ENCODE measurements at regions not wholly inside any gene's neighbourhood (a gene's known extent, or its start where the extent isn't known, plus 50 kb on each side); places are given as distances from the start of the nearest gene placed in this dataset.

GRCh38 chr4:130699004-130699403 is 1603.1 kb downstream of the C4orf33 start:
- Histone ChIP-seq H3K27ac (ENCODE audit: low read depth, low read length, severe bottlenecking) (no peak overlapping the region), H3K36me3 (ENCODE audit: control insufficient read depth, insufficient read depth, low read length) (no peaks in the 10 kb centered on the region), H3K9me3 (ENCODE audit: control insufficient read depth, low read length) (no peaks in the 10 kb centered on the region), H3K4me3 (ENCODE audit: extremely low read depth, insufficient read depth, low read length, poor library complexity, severe bottlenecking) (no peak overlapping the region), H3K4me1 (ENCODE audit: control insufficient read depth, insufficient read depth, low read length, poor library complexity, severe bottlenecking) (no peaks in the 10 kb centered on the region)
- WGBS, 2 experiments (ENCODE audit: insufficient coverage in 2 of 2): no CpG with 5 or more reads among the region's 5 CpGs

- Histone ChIP-seq H3K9me3 (ENCODE audit: control insufficient read depth, low read length) (no peaks in the 10 kb centered on the region), H3K27ac (ENCODE audit: low read depth, low read length, severe bottlenecking) (no peak overlapping the region), H3K4me3 (ENCODE audit: extremely low read depth, insufficient read depth, low read length, poor library complexity, severe bottlenecking) (no peak overlapping the region), H3K36me3 (ENCODE audit: control insufficient read depth, insufficient read depth, low read length) (no peaks in the 10 kb centered on the region), H3K4me1 (ENCODE audit: control insufficient read depth, insufficient read depth, low read length, poor library complexity, severe bottlenecking) (no peaks in the 10 kb centered on the region)
- WGBS, 2 experiments (ENCODE audit: insufficient coverage in 2 of 2): 90 to 100% methylated on average over 3 to 7 of the region's 8 CpGs
These were observed 1607.4 kb downstream of the C4orf33 start for GRCh38 chr4:130703211-130703935.

- Histone ChIP-seq H3K9me3 (ENCODE audit: control insufficient read depth, low read length) (no peaks in the 10 kb centered on the region), H3K27ac (ENCODE audit: low read depth, low read length, severe bottlenecking) (no peak overlapping the region), H3K36me3 (ENCODE audit: control insufficient read depth, insufficient read depth, low read length) (no peaks in the 10 kb centered on the region), H3K4me1 (ENCODE audit: control insufficient read depth, insufficient read depth, low read length, poor library complexity, severe bottlenecking) (no peaks in the 10 kb centered on the region), H3K4me3 (ENCODE audit: extremely low read depth, insufficient read depth, low read length, poor library complexity, severe bottlenecking) (no peak overlapping the region)
These were observed 1609.1 kb downstream of the C4orf33 start for GRCh38 chr4:130705023-130705422.

GRCh38 chr4:130712038-130712437 is 1616.1 kb downstream of the C4orf33 start:
- no CpG with 5 or more reads among the region's 1 CpG for WGBS, 2 experiments (ENCODE audit: insufficient coverage in 2 of 2)
- Histone ChIP-seq H3K36me3 (ENCODE audit: control insufficient read depth, insufficient read depth, low read length) (no peaks in the 10 kb centered on the region), H3K9me3 (ENCODE audit: control insufficient read depth, low read length) (no peaks in the 10 kb centered on the region), H3K4me1 (ENCODE audit: control insufficient read depth, insufficient read depth, low read length, poor library complexity, severe bottlenecking) (no peaks in the 10 kb centered on the region), H3K4me3 (ENCODE audit: extremely low read depth, insufficient read depth, low read length, poor library complexity, severe bottlenecking) (no peak overlapping the region), H3K27ac (ENCODE audit: low read depth, low read length, severe bottlenecking) (no peak overlapping the region)

- WGBS, 2 experiments (ENCODE audit: insufficient coverage in 2 of 2): 80 to 100% methylated on average over 1 of the region's 1 CpG
- no peaks in the 10 kb centered on the region for H3K9me3 ChIP-seq (ENCODE audit: control insufficient read depth, low read length)
- no peak overlapping the region for H3K27ac ChIP-seq (ENCODE audit: low read depth, low read length, severe bottlenecking)
- H3K4me1 ChIP-seq (ENCODE audit: control insufficient read depth, insufficient read depth, low read length, poor library complexity, severe bottlenecking): no peaks in the 10 kb centered on the region
- no peak overlapping the region for H3K4me3 ChIP-seq (ENCODE audit: extremely low read depth, insufficient read depth, low read length, poor library complexity, severe bottlenecking)
- H3K36me3 ChIP-seq (ENCODE audit: control insufficient read depth, insufficient read depth, low read length): no peaks in the 10 kb centered on the region
These were observed 1618.1 kb downstream of the C4orf33 start for GRCh38 chr4:130714006-130714405.

GRCh38 chr4:130722361-130722760 is 1626.4 kb downstream of the C4orf33 start:
- no peaks in the 10 kb centered on the region for H3K9me3 ChIP-seq (ENCODE audit: control insufficient read depth, low read length)
- no peak overlapping the region for H3K27ac ChIP-seq (ENCODE audit: low read depth, low read length, severe bottlenecking)
- no peaks in the 10 kb centered on the region for H3K4me1 ChIP-seq (ENCODE audit: control insufficient read depth, insufficient read depth, low read length, poor library complexity, severe bottlenecking)
- H3K36me3 ChIP-seq (ENCODE audit: control insufficient read depth, insufficient read depth, low read length): no peaks in the 10 kb centered on the region
- H3K4me3 ChIP-seq (ENCODE audit: extremely low read depth, insufficient read depth, low read length, poor library complexity, severe bottlenecking): no peak overlapping the region

GRCh38 chr4:130736436-130737185 is 1640.7 kb downstream of the C4orf33 start:
- H3K4me3 ChIP-seq (ENCODE audit: extremely low read depth, insufficient read depth, low read length, poor library complexity, severe bottlenecking): no peak overlapping the region
- peaks cover 9% of the 10 kb centered on the region for H3K9me3 ChIP-seq (ENCODE audit: control insufficient read depth, low read length)
- H3K4me1 ChIP-seq (ENCODE audit: control insufficient read depth, insufficient read depth, low read length, poor library complexity, severe bottlenecking): no peaks in the 10 kb centered on the region
- no peak overlapping the region for H3K27ac ChIP-seq (ENCODE audit: low read depth, low read length, severe bottlenecking)
- WGBS, 2 experiments (ENCODE audit: insufficient coverage in 2 of 2): 85 to 88% methylated on average over 6 to 7 of the region's 7 CpGs
- no peaks in the 10 kb centered on the region for H3K36me3 ChIP-seq (ENCODE audit: control insufficient read depth, insufficient read depth, low read length)

GRCh38 chr4:130738233-130738632 is 1642.3 kb downstream of the C4orf33 start:
- Histone ChIP-seq H3K9me3 (ENCODE audit: control insufficient read depth, low read length) (peaks cover 9% of the 10 kb centered on the region), H3K4me1 (ENCODE audit: control insufficient read depth, insufficient read depth, low read length, poor library complexity, severe bottlenecking) (no peaks in the 10 kb centered on the region)
- WGBS, 2 experiments (ENCODE audit: insufficient coverage in 2 of 2): 88 to 100% methylated on average over 1 to 3 of the region's 3 CpGs

GRCh38 chr4:130747842-130748241 is 1651.9 kb downstream of the C4orf33 start:
- Histone ChIP-seq H3K36me3 (ENCODE audit: control insufficient read depth, insufficient read depth, low read length) (no peaks in the 10 kb centered on the region), H3K4me3 (ENCODE audit: extremely low read depth, insufficient read depth, low read length, poor library complexity, severe bottlenecking) (no peak overlapping the region), H3K9me3 (ENCODE audit: control insufficient read depth, low read length) (no peaks in the 10 kb centered on the region), H3K27ac (ENCODE audit: low read depth, low read length, severe bottlenecking) (no peak overlapping the region), H3K4me1 (ENCODE audit: control insufficient read depth, insufficient read depth, low read length, poor library complexity, severe bottlenecking) (no peaks in the 10 kb centered on the region)
- no CpG with 5 or more reads among the region's 1 CpG for WGBS, 2 experiments (ENCODE audit: insufficient coverage in 2 of 2)

More at GRCh38 chr4:130738233-130738632, 1642.3 kb downstream of the C4orf33 start:
- H3K4me3 ChIP-seq (ENCODE audit: extremely low read depth, insufficient read depth, low read length, poor library complexity, severe bottlenecking): no peak overlapping the region
- no peak overlapping the region for H3K27ac ChIP-seq (ENCODE audit: low read depth, low read length, severe bottlenecking)
- H3K36me3 ChIP-seq (ENCODE audit: control insufficient read depth, insufficient read depth, low read length): no peaks in the 10 kb centered on the region

GRCh38 chr4:130753926-130754325 is 1658.0 kb downstream of the C4orf33 start:
- Histone ChIP-seq H3K4me1 (ENCODE audit: control insufficient read depth, insufficient read depth, low read length, poor library complexity, severe bottlenecking) (no peaks in the 10 kb centered on the region), H3K27ac (ENCODE audit: low read depth, low read length, severe bottlenecking) (no peak overlapping the region), H3K9me3 (ENCODE audit: control insufficient read depth, low read length) (no peaks in the 10 kb centered on the region), H3K36me3 (ENCODE audit: control insufficient read depth, insufficient read depth, low read length) (no peaks in the 10 kb centered on the region), H3K4me3 (ENCODE audit: extremely low read depth, insufficient read depth, low read length, poor library complexity, severe bottlenecking) (no peak overlapping the region)
- 83 to 100% methylated on average over 1 to 2 of the region's 2 CpGs for WGBS, 2 experiments (ENCODE audit: insufficient coverage in 2 of 2)

- no peaks in the 10 kb centered on the region for H3K9me3 ChIP-seq (ENCODE audit: control insufficient read depth, low read length)
- no peaks in the 10 kb centered on the region for H3K36me3 ChIP-seq (ENCODE audit: control insufficient read depth, insufficient read depth, low read length)
- WGBS, 2 experiments (ENCODE audit: insufficient coverage in 2 of 2): no CpG with 5 or more reads among the region's 1 CpG
These were observed 1664.3 kb downstream of the C4orf33 start for GRCh38 chr4:130760246-130760645.

More at GRCh38 chr4:130760246-130760645, 1664.3 kb downstream of the C4orf33 start:
- Histone ChIP-seq H3K4me1 (ENCODE audit: control insufficient read depth, insufficient read depth, low read length, poor library complexity, severe bottlenecking) (no peaks in the 10 kb centered on the region), H3K27ac (ENCODE audit: low read depth, low read length, severe bottlenecking) (no peak overlapping the region), H3K4me3 (ENCODE audit: extremely low read depth, insufficient read depth, low read length, poor library complexity, severe bottlenecking) (no peak overlapping the region)
